GM18867 (cell line): ENCODE measurements at regions not wholly inside any gene's neighbourhood (a gene's known extent, or its start where the extent isn't known, plus 50 kb on each side); places are given as distances from the start of the nearest gene placed in this dataset.

Experiments
- ATAC-seq: cut with Tn5 transposase; IDR thresholded peaks from one replicate; pipeline ENCODE4 v1.9.1; 2021; ENCODE audit warnings: mild to moderate bottlenecking, moderate library complexity; ENCODE audit not compliant: unreplicated experiment

DNA sequence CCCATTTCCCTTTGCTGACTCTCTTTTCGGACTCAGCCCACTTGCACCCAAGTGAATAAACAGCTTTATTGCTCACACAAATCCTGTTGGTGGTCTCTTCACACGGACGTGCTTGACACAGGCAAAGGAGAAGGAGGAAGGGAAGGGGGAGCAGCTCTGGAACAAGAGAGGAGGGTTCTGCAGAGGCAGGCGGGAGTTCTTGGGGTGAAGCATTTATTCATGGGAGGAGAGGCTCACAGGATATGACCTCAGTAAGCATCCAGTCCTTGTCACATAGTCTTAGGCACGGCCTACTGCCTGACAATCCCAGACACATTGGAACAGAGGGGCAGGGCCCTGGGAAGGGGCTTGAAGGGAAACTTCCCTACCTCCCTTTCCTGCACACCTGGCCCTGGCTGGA, 171.7 kb upstream of the HS6ST1 start:
- ATAC-seq: no peak

DNA sequence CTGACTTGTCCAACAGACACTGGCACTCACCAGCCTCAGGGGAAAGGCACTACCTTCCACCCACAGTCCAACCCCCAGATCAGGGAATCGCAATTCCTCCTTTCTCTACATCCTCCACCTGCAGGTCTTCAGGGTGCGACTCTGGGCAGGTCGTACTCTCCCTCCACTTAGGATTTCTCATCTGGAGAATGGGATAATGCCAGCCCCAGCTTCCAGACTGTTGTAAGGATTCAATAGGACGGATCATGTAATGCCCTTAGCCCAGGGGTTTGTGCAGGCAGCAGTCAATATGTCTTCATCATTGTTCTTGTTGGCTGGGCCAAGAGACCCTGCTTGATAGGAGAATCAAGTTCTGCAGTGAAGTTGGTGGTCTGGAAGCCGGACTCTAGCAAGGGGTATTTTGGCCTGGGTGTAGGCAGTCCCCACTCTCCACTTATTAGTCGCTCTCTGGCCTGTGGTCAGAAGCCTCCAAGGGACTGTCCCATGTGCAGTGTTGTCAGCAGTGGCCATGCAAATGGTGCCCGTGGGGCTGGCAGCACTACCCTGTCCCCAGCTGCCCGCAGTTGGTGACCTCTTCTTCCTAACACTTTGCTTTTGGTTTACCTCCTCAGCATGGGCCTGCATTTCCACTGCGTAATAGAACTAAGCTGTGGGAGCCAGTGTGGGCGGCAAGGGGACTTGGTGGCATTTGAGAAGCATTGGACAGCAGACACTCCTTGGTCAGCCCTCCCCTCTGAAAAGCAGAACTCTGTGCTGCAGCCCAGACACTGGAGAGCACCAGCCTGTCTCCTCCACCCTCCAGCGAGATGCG, 172.4 kb upstream of the HS6ST1 start:
- no peak for ATAC-seq

DNA sequence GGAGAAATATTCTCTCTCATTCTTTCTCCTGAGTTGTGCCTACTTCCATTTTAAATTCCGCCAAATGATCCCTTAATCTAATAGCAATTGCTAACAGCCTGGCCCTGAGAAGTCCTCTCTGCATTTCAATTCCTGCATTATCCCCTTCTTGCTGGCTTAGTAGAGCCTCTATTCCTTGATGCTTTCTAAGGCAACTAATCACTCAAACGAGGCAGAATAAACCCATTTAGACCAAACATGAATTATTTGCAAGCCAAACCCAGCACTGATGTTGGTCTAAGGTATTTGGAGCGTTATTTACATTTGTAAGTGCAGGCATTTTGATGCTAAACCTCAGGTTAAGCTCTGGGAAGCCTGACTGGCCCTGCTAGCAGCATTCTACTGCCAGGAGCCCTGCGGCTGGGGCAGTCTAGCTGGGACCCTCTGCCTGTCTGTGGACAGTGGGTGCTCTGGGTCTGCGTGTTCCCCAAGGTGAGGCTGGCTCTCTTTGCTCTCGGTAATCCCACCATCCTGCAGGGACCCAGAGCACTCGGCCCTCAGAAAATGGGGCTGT, 173.1 kb upstream of the HS6ST1 start:
- no peak for ATAC-seq

DNA sequence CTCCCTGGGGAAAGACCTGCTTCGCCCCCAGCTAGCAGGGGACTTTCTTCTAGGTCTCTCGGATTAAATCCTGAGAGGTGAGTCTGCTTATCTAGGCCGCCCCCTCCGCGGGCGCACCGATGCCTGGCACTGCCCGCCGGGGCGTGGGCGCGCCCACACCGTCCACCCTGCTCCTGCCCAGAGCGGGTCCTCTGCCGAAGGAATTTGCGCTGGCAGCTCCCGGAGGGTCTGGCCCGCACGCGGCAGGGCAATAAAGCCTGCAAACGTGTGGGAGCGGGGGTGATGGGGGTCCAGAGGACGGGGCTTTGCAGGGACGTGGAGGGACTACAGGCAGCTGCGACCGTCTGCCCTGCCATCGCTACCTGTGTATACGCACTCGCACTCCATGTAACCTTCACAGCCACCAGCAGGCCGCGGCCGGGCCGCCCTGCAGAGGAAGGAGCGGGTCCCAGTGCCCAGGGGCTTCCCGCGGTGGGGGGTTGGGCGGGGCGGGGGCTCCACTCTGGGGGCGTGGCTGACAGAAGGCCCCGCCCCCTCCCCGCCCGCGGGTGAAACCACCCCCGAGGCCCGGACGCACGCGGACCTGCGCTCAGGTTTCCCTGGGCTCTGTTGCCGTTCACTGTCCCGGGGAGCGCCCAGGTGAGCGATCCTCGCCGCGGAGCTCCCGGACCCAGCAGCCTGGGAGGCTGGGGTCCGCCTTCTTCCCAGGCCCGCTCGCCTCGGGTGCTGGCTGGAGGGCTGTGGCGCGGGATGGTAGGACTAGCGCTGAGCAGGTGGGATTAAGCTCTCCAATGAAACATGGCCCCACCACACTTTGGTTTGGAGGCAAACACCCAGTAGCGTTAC, 174.5 kb upstream of the HS6ST1 start:
- no peak for ATAC-seq

DNA sequence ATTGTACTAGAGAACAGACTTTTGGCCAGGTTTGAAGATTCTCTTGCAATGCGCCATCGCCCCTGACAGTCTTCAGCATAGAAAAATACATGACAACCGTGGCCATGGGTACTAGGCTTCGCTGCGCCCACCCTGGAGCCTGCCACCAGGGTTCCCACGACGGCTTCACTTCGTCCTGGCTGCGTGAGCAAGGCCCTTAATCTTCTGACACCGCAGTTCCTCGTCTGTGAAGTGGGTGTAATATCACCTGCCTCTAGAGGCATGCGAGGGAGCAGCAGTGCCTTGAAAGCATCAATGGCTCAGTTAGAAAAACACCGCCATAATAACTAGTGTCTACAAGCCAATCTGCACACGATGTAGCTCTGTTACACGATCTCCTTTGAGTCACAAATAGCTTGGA, 175.2 kb upstream of the HS6ST1 start:
- ATAC-seq: no peak

DNA sequence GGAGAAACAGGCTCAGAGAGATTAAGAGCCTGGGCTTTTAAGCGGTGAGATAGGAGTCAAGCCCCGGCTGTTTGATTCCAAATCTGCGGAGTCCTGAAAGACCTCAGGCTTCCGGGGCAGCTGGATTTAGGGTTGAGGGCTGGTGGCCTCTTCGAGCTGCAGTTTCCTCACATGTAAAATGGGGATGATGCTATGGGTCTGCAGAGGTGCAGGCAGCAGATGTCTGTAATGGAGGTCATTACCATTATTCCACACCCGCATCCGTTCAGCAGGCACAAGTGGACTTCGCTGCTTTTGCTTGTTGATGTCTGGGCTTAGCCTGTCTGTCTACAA, 175.6 kb upstream of the HS6ST1 start:
- ATAC-seq: no peak

DNA sequence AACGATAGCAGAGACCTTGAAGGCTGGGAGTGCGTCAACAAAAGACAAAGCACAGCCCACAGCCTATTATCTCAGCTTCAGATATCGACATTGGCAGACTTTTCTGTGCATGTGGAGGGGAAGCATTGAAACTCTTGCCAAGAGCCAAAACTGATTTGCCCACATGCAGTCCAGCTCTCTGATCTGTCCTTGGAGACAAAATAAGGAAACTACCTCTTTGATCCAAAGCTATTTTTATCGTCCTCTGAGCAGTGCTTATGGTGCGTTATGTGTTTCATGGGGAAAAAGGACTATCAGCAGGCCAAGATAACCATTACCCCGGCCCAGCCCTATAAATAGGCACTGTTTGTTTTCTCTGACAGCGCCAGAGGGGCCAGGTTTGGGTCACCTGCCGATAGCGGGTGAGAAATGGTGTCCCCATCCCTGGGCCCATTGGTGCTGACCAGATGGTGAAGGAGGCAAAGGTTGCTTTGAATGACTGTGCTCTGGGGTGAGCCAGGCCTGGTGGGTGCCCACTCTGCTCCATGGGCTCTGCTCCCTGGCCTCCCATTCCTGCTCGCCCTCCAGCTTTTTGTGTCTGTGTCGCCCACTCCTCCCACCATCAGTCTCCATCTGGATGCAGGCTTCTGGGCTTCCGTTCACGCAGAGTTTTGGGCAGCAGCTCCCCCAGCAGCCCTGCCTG, 176.1 kb upstream of the HS6ST1 start:
- no peak for ATAC-seq

DNA sequence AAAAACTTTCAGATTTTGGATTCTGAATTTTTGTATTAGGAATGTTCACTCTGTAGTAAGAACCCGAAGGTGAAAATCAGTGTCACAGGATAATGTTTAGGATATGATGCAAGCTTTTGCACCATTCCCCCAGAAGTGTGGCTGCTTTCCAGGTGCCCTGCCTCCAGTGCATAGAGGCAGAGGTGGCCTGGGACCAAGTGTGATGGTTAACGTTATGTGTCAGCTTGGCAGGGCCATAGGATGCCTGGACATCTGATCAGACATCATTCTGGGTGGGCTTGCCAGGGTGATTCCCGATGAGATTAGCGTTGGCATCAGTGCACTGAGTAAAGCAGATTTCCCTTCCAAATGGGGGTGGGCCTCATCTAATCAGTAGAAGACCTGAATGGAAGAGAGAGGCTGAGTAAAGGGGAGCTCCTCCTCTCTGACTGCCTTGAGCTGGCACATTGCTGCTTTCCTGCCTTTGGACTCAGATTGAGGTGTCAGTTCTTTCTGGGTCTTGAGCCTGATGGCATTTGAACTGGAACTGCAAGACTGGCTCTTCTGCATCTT, 177.4 kb upstream of the HS6ST1 start:
- no peak for ATAC-seq

DNA sequence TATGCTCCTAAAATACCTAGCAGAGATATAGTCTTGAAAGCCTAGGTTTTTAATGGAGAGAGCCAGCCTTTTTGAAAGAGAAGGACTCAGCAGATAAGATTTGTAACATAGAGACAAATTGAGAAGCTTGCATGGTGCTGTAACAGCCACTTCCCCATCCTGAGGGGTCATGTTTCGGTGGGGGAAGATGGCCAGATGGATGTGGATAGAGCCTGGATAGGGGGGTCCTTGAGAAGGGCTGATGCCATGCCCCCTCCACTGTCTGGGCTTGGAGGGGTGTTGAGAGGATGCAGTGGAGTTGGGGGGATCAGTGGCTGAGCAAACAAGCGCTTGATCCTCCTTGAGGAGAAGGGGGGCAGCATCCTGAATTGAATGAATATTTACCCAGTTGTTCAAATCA, 178.0 kb upstream of the HS6ST1 start:
- ATAC-seq: no peak

DNA sequence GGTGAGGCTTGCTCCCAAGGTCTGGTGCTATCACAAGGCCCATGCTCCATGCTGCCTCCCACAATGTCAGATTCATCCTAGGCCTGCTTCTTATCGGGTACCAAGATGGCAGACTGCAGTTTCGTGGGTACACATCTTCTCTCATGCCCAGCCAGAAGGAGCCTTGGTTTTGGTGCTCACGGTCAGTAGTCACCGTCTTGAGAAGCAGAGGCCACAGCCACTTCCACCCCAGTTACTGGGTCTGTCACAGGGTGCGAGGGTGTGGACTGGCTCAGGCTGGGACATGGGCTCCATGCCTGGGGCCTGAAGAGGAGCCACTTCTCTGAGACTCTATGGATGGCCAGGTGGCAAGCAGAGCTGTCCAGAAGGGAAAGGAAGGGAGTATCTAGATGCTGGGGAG, 178.8 kb upstream of the HS6ST1 start:
- ATAC-seq: no peak

DNA sequence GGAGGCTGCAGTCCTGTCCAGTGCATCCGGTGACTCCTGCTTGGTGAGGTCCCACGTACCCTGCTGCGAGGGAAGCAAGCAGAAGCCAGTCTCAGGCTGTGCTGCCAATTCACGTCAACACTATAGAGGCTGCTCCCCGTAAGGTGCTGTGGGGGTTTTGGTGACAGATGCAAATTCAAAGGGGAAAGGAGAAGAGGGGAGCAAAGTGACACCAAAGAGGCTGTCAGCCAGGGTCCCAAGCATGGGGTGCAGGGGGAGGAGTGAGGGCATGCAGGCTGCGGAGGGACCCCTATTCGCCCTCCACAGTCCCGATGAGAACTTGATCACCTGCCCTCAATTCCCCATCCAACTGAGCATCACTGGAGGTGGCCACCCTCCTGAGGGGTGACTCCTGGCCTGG, 179.4 kb upstream of the HS6ST1 start:
- no peak for ATAC-seq

DNA sequence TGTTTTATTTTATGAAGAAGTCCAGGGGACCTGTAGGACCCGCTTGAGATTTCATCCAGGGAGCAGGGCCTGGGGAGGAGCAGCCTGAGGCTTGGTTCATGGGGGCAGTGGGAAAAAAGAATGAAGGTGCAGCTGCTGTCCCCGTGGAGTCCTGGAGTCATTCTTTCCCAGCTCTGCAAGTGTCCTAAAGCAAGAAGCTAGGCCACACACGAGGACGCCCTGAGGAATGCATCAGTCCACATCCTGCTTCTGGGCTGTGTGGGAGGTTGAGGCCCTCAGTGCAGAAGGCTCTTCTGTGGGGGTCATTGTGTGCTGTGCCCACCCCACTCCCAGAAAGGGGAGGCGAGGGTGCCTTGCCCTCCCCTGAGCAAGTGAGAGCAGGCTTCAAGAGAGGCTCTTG, 179.9 kb upstream of the HS6ST1 start:
- ATAC-seq: no peak

DNA sequence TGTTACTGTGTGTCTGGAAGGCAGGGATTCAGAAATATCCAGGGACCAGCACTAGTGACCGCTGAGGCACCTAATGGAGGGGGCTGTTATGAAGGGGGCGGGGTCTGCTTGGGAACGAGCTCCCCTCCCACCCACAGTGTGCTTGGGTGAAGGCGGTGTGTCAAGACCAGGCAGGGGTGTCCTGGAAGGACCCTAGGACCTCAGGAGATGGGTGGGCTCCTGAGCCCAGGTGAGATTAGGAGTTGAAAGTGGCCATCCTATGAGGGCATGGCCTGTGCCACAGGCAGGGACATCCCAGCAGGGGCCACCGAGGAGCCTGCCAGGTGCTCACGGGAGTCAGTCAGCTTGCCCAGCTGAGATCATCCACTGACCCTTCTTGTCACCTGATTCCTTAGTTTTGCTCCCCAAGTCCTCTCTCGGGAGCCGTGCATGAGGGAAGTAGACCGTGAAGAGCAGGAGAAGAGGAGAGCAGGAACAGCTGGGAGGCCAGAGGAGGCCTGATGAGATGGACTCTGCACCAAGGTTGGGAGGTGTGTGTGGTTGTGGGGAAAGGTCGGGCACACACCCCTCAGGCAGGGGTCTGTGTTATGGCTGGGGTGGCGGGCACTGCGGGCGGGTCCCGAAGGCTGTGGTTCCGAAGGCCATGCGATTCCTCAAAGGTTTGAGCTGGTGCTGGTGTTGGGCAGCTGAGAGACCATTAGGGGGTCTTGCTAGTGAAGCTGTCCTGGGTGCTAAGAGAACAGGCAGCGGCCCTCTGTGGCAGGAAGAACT, 180.9 kb upstream of the HS6ST1 start:
- ATAC-seq: no peak

DNA sequence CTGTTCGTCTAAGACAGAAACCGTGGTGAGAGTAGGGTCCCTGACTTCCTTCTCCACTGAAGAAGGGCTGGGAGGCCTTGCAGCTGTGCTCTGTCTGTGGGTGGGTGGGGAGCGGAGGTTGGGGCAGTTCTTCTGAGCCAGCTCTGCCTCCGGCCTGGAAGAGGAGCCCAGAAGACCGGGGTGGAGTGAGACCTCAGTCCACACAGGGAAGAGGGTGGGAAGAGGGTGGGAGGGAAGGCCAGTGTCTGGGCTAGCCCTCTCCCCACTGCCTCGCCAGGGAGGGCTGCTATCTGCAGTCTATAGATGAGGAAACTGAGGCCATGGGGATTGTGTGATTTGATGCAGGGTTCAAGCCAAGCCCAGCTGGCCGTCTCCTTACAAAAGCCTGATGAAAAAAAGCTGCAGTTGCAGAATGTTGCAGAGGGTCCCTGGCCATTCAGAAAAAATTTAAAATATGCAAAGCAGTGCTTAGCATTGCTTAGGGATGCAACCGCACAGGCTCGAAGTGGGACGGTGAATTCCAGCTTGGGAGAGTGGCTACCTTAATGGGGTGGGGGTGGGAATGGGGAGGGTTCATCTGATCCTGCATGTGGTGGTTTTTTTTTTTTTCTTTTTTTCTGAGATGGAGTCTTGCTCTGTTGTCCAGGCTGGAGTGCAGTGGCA, 181.6 kb upstream of the HS6ST1 start:
- no peak for ATAC-seq

DNA sequence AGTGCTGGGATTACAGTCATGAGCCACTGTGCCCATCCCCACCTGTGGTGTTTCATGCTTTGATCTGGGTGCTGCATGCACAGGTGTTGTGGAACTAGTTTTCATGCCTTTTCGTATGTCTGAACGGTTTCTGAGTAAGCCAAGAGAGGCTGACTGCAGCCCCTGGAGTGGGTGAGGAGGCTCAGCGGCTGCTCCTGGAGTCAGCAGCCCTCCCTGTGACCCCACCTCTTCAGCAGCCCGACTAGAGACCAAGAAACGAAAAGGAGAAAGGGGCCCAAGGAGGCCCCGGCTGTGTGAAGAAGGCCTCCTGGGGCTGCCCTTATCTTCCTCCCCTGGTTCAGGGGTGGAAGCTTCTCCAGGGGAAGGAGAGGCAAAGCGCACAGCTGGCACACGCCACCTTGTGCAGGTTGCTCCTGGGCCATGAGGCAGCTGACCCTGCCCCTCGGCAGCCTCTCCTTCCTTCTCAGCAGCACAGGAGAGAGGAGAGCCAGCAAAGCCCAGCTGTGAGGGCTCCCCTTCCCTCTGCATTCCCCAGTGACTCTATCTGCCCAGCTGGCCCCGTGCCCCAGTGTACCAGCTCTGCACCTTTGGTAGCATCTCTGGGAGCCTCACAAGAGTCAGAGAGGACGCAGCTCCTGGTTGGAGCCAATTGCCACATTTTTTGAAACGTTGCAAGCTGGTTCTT, 182.5 kb upstream of the HS6ST1 start:
- no peak for ATAC-seq

DNA sequence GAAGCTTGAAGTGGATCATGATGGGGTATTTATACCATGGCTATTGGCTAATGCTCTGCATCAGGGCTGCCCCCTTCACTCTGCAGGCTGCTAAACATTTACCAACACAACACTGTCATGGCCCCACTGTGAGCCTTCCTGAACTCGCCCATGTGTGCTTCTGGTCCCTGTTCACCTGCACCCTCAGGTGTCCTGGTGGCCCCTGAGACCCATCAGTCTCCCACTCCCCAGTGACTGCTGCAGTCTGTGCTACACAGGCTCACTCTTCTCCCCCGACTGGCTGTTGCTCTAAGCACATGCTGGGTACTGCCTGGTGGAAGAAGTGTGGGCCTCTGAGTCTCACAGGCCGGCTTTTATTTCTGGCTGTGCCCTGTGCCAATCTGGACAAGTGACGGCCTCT, 183.0 kb upstream of the HS6ST1 start:
- no peak for ATAC-seq

DNA sequence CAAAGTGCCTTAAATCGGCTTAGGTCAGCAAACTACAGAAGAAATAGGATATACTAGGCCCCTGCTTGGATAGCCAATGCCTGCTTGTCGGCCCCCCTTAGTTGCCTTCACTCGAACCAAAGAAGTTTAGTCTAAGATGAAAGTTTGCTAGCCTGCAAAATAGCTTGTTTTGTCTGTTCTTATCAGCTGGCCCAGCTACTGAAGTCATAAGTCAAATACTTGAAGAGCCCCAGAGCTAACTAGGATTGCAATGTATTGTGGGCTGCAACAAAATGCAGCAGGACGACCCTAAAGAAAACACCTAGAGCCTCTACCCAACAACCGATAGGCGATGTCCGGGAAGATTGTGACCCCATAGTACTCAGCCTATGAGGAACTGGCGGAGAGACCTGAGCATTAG, 183.5 kb upstream of the HS6ST1 start:
- no peak for ATAC-seq

DNA sequence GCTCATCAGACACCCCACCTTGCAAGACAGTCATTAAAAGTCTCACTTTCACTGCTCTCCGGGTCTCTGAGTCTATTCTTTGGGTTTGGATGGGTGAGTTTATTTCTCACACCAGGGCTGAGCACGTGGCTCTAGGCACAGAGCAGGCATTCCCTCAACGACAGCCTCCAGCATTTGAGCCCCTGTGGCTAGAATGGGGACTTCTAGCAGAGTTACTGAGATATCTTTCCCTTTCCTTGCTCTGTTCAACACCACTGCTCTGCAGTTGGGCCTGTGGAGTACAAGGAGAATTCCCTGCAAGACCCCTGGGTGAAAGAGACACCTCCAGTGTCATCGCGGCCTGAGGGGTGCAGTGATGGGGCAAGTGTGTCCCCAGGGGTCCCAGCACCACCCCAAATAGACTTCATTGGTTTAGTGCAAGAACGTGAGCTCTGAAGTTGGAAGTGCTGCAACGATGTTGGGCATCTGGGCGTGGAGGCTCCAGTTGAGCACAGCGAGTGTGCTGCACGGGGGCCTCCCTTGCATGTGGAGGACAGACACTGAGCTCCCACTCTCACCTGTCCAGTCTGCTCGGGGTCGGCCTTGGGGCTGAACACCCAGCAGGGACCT, 184.1 kb upstream of the HS6ST1 start:
- no peak for ATAC-seq
